Subcutaneous abdominal adipose tissue (tissue), 5 donors: ENCODE measurements at regions not wholly inside any gene's neighbourhood (a gene's known extent, or its start where the extent isn't known, plus 50 kb on each side); places are given as distances from the start of the nearest gene placed in this dataset.

Source experiments
- H3K27ac ChIP-seq: one replicate; pipeline ENCODE4 v1.7.0; 2013; ENCODE audit warnings: low read depth, mild to moderate bottlenecking, inconsistent platforms, low read length, moderate library complexity
- H3K27me3 ChIP-seq, 5 donors: one replicate each; pipeline ENCODE4 v1.7.0; 2013; ENCODE audit warnings: low read length in 5 of 5, inconsistent platforms in 1 of 5; ENCODE audit not compliant: control insufficient read depth in 5 of 5, insufficient read depth in 4 of 5
- H3K36me3 ChIP-seq, 5 donors: one replicate each; pipeline ENCODE4 v1.7.0; 2013; ENCODE audit warnings: low read length in 5 of 5; ENCODE audit not compliant: control insufficient read depth in 5 of 5, insufficient read depth in 5 of 5
- H3K4me1 ChIP-seq, 5 donors: one replicate each; pipeline ENCODE4 v1.7.0; 2013; ENCODE audit warnings: low read length in 5 of 5, mild to moderate bottlenecking in 3 of 5, moderate library complexity in 1 of 5; ENCODE audit not compliant: control insufficient read depth in 5 of 5, insufficient read depth in 5 of 5
- H3K4me3 ChIP-seq, 5 donors: one replicate each; pipeline ENCODE4 v1.7.0; 2013; ENCODE audit warnings: low read length in 5 of 5, low read depth in 1 of 5
- H3K9ac ChIP-seq, 5 donors: one replicate each; pipeline ENCODE4 v1.7.0; 2013; ENCODE audit warnings: low read length in 5 of 5, mild to moderate bottlenecking in 4 of 5, moderate library complexity in 3 of 5
- H3K9me3 ChIP-seq, 5 donors: one replicate each; pipeline ENCODE4 v1.7.0; 2013; ENCODE audit warnings: low read length in 5 of 5; ENCODE audit not compliant: control insufficient read depth in 5 of 5
- donor health status: healthy.
- donor health status: healthy.
- donor health status: healthy.
- donor health status: healthy.
- donor health status: healthy.

- Histone ChIP-seq H3K9ac (no peak overlapping the region), H3K4me3 (no peak overlapping the region), H3K27me3 (no peaks in the 10 kb centered on the region), H3K9me3 (no peaks in the 10 kb centered on the region), H3K27ac (peak overlapping the region; percentile 0), H3K4me1 (peaks cover 0 to 7% (median 1%) of the 10 kb centered on the region in 5 donors), H3K36me3 (no peaks in the 10 kb centered on the region)
Observed at GRCh38 chr5:33343676-33344327, 97.0 kb upstream of the TARS1 start.

GRCh38 chr5:33346534-33346933 lies 94.2 kb upstream of the TARS1 start:
- H3K27ac ChIP-seq = no peak overlapping the region
- no peaks in the 10 kb centered on the region for H3K9me3 ChIP-seq
- no peaks in the 10 kb centered on the region for H3K27me3 ChIP-seq
- H3K4me3 ChIP-seq = no peak overlapping the region
- no peaks in the 10 kb centered on the region for H3K36me3 ChIP-seq
- no peaks in the 10 kb centered on the region for H3K4me1 ChIP-seq
- no peak overlapping the region for H3K9ac ChIP-seq

- H3K27me3 ChIP-seq = no peaks in the 10 kb centered on the region
- H3K27ac ChIP-seq = no peak overlapping the region
- no peak overlapping the region for H3K9ac ChIP-seq
- H3K4me3 ChIP-seq = no peak overlapping the region
- peaks cover 3 to 24% (median 13%) of the 10 kb centered on the region in 5 donors for H3K4me1 ChIP-seq
- H3K36me3 ChIP-seq = no peaks in the 10 kb centered on the region
- peaks cover 0 to 3% (median 0%) of the 10 kb centered on the region in 5 donors for H3K9me3 ChIP-seq
Observed at GRCh38 chr5:33361781-33362180, 79.0 kb upstream of the TARS1 start.

GRCh38 chr5:33362915-33363314 lies 77.8 kb upstream of the TARS1 start:
- Histone ChIP-seq H3K4me1 (peaks cover 3 to 24% (median 13%) of the 10 kb centered on the region in 5 donors), H3K27me3 (no peaks in the 10 kb centered on the region), H3K27ac (no peak overlapping the region), H3K36me3 (no peaks in the 10 kb centered on the region), H3K9me3 (peaks cover 0 to 3% (median 0%) of the 10 kb centered on the region in 5 donors), H3K9ac (no peak overlapping the region), H3K4me3 (no peak overlapping the region)

GRCh38 chr5:33363537-33363936 lies 77.2 kb upstream of the TARS1 start:
- Histone ChIP-seq H3K27ac (no peak overlapping the region), H3K36me3 (no peaks in the 10 kb centered on the region), H3K4me3 (no peak overlapping the region)

GRCh38 chr5:33364406-33364805 lies 76.4 kb upstream of the TARS1 start:
- H3K36me3 ChIP-seq = no peaks in the 10 kb centered on the region
- H3K4me3 ChIP-seq = no peak overlapping the region
- H3K27ac ChIP-seq = no peak overlapping the region
- H3K27me3 ChIP-seq = no peaks in the 10 kb centered on the region
- peaks cover 0 to 3% (median 0%) of the 10 kb centered on the region in 5 donors for H3K9me3 ChIP-seq
- peaks cover 3 to 24% (median 13%) of the 10 kb centered on the region in 5 donors for H3K4me1 ChIP-seq
- no peak overlapping the region for H3K9ac ChIP-seq

More at GRCh38 chr5:33363537-33363936, 77.2 kb upstream of the TARS1 start:
- peaks cover 3 to 24% (median 13%) of the 10 kb centered on the region in 5 donors for H3K4me1 ChIP-seq
- no peaks in the 10 kb centered on the region for H3K27me3 ChIP-seq
- H3K9ac ChIP-seq = no peak overlapping the region
- peaks cover 0 to 3% (median 0%) of the 10 kb centered on the region in 5 donors for H3K9me3 ChIP-seq

- Histone ChIP-seq H3K4me3 (no peak overlapping the region), H3K9me3 (no peaks in the 10 kb centered on the region), H3K4me1 (peaks cover 3 to 24% (median 13%) of the 10 kb centered on the region in 5 donors), H3K9ac (no peak overlapping the region), H3K27me3 (no peaks in the 10 kb centered on the region), H3K27ac (no peak overlapping the region), H3K36me3 (no peaks in the 10 kb centered on the region)
Observed at GRCh38 chr5:33367416-33367815, 73.3 kb upstream of the TARS1 start.

- Histone ChIP-seq H3K27ac (no peak overlapping the region), H3K4me1 (peaks cover 0 to under 1% (median 0%) of the 10 kb centered on the region in 5 donors), H3K9ac (no peak overlapping the region), H3K36me3 (no peaks in the 10 kb centered on the region), H3K9me3 (no peaks in the 10 kb centered on the region), H3K4me3 (no peak overlapping the region), H3K27me3 (no peaks in the 10 kb centered on the region)
Observed at GRCh38 chr5:33369485-33370465, 71.0 kb upstream of the TARS1 start.

- Histone ChIP-seq H3K27ac (no peak overlapping the region), H3K9me3 (no peaks in the 10 kb centered on the region), H3K4me3 (no peak overlapping the region), H3K36me3 (no peaks in the 10 kb centered on the region), H3K9ac (no peak overlapping the region), H3K4me1 (no peaks in the 10 kb centered on the region), H3K27me3 (no peaks in the 10 kb centered on the region)
Observed at GRCh38 chr5:33370466-33370859, 70.3 kb upstream of the TARS1 start.

GRCh38 chr5:33371660-33372059 lies 69.1 kb upstream of the TARS1 start:
- H3K9me3 ChIP-seq = no peaks in the 10 kb centered on the region
- no peak overlapping the region for H3K4me3 ChIP-seq
- H3K27ac ChIP-seq = no peak overlapping the region
- H3K4me1 ChIP-seq = no peaks in the 10 kb centered on the region
- no peaks in the 10 kb centered on the region for H3K27me3 ChIP-seq
- no peak overlapping the region for H3K9ac ChIP-seq
- no peaks in the 10 kb centered on the region for H3K36me3 ChIP-seq
